ENCODE measurements at regions not wholly inside any gene's neighbourhood (a gene's known extent, or its start where the extent isn't known, plus 50 kb on each side); places are given as distances from the start of the nearest gene placed in this dataset.

GRCh38 chr2:128594953-128595677, 276.4 kb upstream of the HS6ST1 start (continued):
- TF ChIP-seq ZNF788 (CRISPR knock-in tag; IDR thresholded peaks at IDR 0.05; ENCODE audit: borderline replicate concordance) (peak; percentile 71; the same call in 1 of the 2 replicates), ZFP36L2 (CRISPR knock-in tag; IDR thresholded peaks at IDR 0.05) (no peak), YY1 (IDR thresholded peaks at IDR 0.05; ENCODE audit: insufficient read depth, insufficient replicate concordance, low read depth, low read length) (peak; percentile 24), ZNF792 (CRISPR knock-in tag; IDR thresholded peaks at IDR 0.05) (0 out of 2 replicates have a peak, but pooled peaks have one; percentile 10), JARID2 (CRISPR knock-in tag; IDR thresholded peaks at IDR 0.05; ENCODE audit: insufficient replicate concordance) (peak; percentile 56), ZSCAN9 (CRISPR knock-in tag; IDR thresholded peaks at IDR 0.05; ENCODE audit: borderline replicate concordance) (peak; percentile 65; the same call in 1 of the 2 replicates), KDM3A (CRISPR knock-in tag; IDR thresholded peaks at IDR 0.05; ENCODE audit: low read depth) (0 out of 2 replicates have a peak, but pooled peaks have one; percentile 25), ZNF800 (CRISPR knock-in tag; IDR thresholded peaks at IDR 0.05) (no peak), ZNF605 (CRISPR knock-in tag; IDR thresholded peaks at IDR 0.05) (peak; percentile 53; the same call in 1 of the 2 replicates), RXRB (CRISPR knock-in tag; IDR thresholded peaks at IDR 0.05; ENCODE audit: borderline replicate concordance) (peak; percentile 79; the same call in 1 of the 2 replicates), FOSL2 (CRISPR knock-in tag; IDR thresholded peaks at IDR 0.05) (peak; percentile 24; the same call in 1 of the 2 replicates), ZMYM3 (CRISPR knock-in tag; IDR thresholded peaks at IDR 0.05) (peak; percentile 97), ZNF704 (CRISPR knock-in tag; IDR thresholded peaks at IDR 0.05; ENCODE audit: borderline replicate concordance) (0 out of 2 replicates have a peak, but pooled peaks have one; percentile 32), MXD4 (CRISPR knock-in tag; IDR thresholded peaks at IDR 0.05) (peak; percentile 67), NONO (IDR thresholded peaks at IDR 0.05) (no peak), NONO (CRISPR knock-in tag; conservative IDR thresholded peaks at IDR 0.05) (peak; percentile 45; the same call in 1 of the 2 replicates), ZNF772 (CRISPR knock-in tag; IDR thresholded peaks at IDR 0.05) (peak; percentile 37; the same call in 1 of the 2 replicates), SNAPC4 (CRISPR knock-in tag; IDR thresholded peaks at IDR 0.05) (0 out of 2 replicates have a peak, but pooled peaks have one; percentile 81), MIER2 (CRISPR knock-in tag; IDR thresholded peaks at IDR 0.05) (0 out of 2 replicates have a peak, but pooled peaks have one; percentile 23), MEIS2 (CRISPR knock-in tag; IDR thresholded peaks at IDR 0.05) (no peak), HDAC1 (CRISPR knock-in tag; IDR thresholded peaks at IDR 0.05) (0 out of 2 replicates have a peak, but pooled peaks have one; percentile 38), KLF12 (CRISPR knock-in tag; IDR thresholded peaks at IDR 0.05; ENCODE audit: borderline replicate concordance) (no peak)
